Activated naive CD8-positive, alpha-beta T cell treated with anti-CD3 and anti-CD28 coated beads for 36 hours (primary cell): ENCODE measurements at regions not wholly inside any gene's neighbourhood (a gene's known extent, or its start where the extent isn't known, plus 50 kb on each side); places are given as distances from the start of the nearest gene placed in this dataset.
"Not testable (repeated sequence)": the region's sequence is repeated elsewhere in the genome, so short reads cannot be mapped to it uniquely, and the experiment has no call there.

Experiments used
- DNase-seq: peaks from one replicate; pipeline ENCODE4 v3.0.0; 2021
- H3K27ac Mint-ChIP-seq: one replicate; pipeline ENCODE4 v1.8.0; 2022; ENCODE audit warnings: mild to moderate bottlenecking, moderate library complexity, mixed read lengths
- H3K27me3 Mint-ChIP-seq: one replicate; pipeline ENCODE4 v1.8.0; 2022; ENCODE audit warnings: mild to moderate bottlenecking, mixed read lengths
- H3K36me3 Mint-ChIP-seq: one replicate; pipeline ENCODE4 v1.8.0; 2021; ENCODE audit warnings: mild to moderate bottlenecking, mixed read lengths
- H3K4me1 Mint-ChIP-seq: one replicate; pipeline ENCODE4 v1.8.0; 2021; ENCODE audit warnings: mixed read lengths
- H3K4me3 Mint-ChIP-seq: one replicate; pipeline ENCODE4 v1.8.0; 2022; ENCODE audit warnings: mild to moderate bottlenecking, moderate library complexity, mixed read lengths
- H3K9me3 Mint-ChIP-seq: one replicate; pipeline ENCODE4 v1.8.0; 2022; ENCODE audit warnings: mixed read lengths

- H3K4me1 Mint-ChIP-seq, result no peaks in the 10 kb centered on the region
- H3K27me3 Mint-ChIP-seq, result peaks cover 21% of the 10 kb centered on the region
- no peaks in the 10 kb centered on the region for H3K36me3 Mint-ChIP-seq
- no peaks in the 10 kb centered on the region for H3K9me3 Mint-ChIP-seq
- DNase-seq, result no peak
- no peak overlapping the region for H3K27ac Mint-ChIP-seq
- no peak overlapping the region for H3K4me3 Mint-ChIP-seq
Measured at GRCh38 chr10:80771285-80771684, 233.6 kb downstream of the SH2D4B start.

- Mint-ChIP-seq H3K36me3 (no peaks in the 10 kb centered on the region), H3K9me3 (no peaks in the 10 kb centered on the region), H3K27me3 (peaks cover 18% of the 10 kb centered on the region), H3K4me1 (no peaks in the 10 kb centered on the region), H3K4me3 (no peak overlapping the region), H3K27ac (no peak overlapping the region)
- no peak for DNase-seq
Measured at GRCh38 chr10:80771902-80772555, 234.3 kb downstream of the SH2D4B start.

- DNase-seq, result no peak
- Mint-ChIP-seq H3K9me3 (no peaks in the 10 kb centered on the region), H3K27ac (no peak overlapping the region), H3K4me3 (no peak overlapping the region), H3K36me3 (no peaks in the 10 kb centered on the region), H3K4me1 (no peaks in the 10 kb centered on the region), H3K27me3 (peaks cover 17% of the 10 kb centered on the region)
Measured at GRCh38 chr10:80772596-80772995, 234.9 kb downstream of the SH2D4B start.

DNA sequence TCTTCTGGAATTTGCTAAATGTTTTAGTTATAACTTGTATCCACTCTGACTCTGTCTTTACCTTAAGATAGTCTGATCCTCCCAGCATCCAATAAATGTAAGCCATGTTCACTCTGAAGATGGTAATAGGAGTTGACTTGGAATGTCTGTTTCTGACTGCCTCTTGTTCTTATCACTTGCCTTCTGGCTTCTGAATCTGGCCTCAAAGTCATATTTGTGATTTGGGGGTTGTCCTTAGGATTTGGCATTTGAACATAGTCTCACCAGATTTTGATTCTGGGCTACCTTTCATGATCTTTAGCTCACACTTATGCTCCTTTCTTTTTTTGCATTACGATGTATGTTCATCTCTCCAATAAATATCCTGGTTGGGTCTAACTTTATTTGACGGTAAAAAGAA is 247.0 kb downstream of the SH2D4B start:
- no peak overlapping the region for H3K27ac Mint-ChIP-seq

DNA sequence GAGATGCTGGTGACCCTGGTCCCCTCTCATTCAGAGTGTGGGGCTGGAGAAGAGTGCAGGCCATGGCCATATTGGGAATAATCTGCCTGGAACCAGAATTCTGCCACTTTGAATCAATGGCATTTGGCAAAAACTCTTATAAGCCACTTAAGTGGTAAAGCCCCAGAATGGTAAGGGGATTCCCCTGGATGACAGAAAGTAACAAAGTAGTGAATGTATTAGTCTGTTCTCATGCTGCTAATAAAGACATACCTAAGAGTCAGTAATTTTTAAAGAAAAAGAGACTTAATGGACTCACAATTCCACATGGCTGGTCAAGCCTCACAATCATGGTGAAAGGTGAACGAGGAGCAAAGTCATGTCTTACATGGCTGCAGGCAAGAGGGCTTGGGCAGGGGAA is 248.6 kb downstream of the SH2D4B start:
- DNase-seq, result no peak
- Mint-ChIP-seq H3K9me3 (no peaks in the 10 kb centered on the region), H3K4me3 (no peak overlapping the region), H3K4me1 (peaks cover 2% of the 10 kb centered on the region), H3K36me3 (no peaks in the 10 kb centered on the region), H3K27me3 (peaks cover 17% of the 10 kb centered on the region), H3K27ac (no peak overlapping the region)

More for the DNA sequence above, 247.0 kb downstream of the SH2D4B start:
- Mint-ChIP-seq H3K4me3 (no peak overlapping the region), H3K9me3 (no peaks in the 10 kb centered on the region), H3K4me1 (peaks cover 2% of the 10 kb centered on the region), H3K27me3 (peaks cover 17% of the 10 kb centered on the region), H3K36me3 (no peaks in the 10 kb centered on the region)
- no peak for DNase-seq

DNA sequence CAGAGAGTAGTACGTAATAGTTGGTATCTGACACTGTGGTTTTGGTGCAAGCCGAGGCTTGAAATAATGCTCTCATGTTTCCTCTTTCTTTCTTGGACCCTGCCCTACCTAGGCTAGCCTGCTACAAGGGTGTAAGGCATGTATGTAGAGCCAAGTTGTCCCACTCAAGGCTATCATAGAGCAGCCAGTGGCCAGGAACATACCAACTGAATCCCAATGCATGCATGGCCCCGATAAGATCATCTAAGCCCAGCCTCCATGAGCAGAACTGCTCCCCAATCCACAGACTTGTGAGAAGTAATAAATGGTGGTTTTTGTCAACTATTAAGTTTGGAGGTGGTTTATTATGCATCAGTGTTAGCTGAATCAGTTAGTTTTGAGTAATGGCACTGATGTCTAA is 250.2 kb downstream of the SH2D4B start:
- Mint-ChIP-seq H3K27me3 (peaks cover 9% of the 10 kb centered on the region), H3K27ac (no peak overlapping the region), H3K4me3 (no peak overlapping the region), H3K9me3 (no peaks in the 10 kb centered on the region), H3K36me3 (no peaks in the 10 kb centered on the region), H3K4me1 (peaks cover 2% of the 10 kb centered on the region)
- no peak for DNase-seq

DNA sequence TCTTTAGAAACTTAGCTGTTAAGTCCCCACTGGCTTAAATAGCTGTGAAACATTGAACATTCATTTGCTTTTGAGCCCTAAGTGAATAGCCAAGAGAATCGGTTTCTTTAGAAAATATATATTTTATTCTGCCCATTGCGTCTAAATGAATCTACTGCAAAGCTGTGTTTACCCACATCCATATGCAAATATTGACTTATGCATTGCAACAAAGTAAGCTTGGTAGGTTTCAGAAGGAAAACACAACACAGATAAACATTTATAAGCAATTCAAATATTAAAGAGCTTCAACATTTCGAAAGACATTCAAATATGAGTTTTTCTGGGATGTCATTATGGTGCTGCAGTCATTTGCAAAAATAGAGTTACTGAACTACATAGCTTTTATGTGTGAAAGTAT is 257.3 kb downstream of the SH2D4B start:
- no peak overlapping the region for H3K4me3 Mint-ChIP-seq

DNA sequence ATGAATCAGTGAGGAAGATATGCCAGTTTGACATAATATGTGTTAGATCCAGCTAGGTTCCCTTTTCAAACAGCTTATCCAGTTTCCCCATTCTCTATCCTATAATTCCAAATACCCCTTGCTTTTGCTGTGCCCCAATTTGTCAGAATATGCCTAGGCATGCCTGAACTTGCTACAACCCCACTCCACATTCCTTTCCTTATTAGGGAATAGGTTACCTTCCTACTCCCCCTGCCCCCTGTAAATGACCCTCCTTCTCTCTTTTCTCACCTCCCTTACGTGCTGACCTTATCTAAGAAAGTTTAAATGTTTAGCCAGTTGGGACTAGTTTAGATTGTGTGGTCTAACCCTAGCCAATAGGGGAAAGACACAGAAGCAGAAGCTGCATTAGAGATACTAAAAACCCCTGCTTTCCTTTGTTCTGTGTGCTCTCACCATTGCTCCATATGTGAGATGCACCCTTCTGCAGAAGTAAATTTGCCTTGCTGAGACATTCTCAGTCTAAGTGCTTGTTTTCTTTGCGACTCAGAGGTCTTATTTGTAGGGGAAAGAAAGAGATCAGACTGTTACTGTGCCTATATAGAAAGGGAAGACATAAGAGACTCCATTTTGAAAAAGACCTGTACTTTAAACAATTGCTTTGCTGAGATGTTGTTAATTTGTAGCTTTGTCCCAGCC is 267.8 kb downstream of the SH2D4B start:
- H3K9me3 Mint-ChIP-seq, result peaks cover 6% of the 10 kb centered on the region
- no peaks in the 10 kb centered on the region for H3K36me3 Mint-ChIP-seq
- no peak overlapping the region for H3K27ac Mint-ChIP-seq
- no peak for DNase-seq
- no peaks in the 10 kb centered on the region for H3K27me3 Mint-ChIP-seq
- H3K4me3 Mint-ChIP-seq, result no peak overlapping the region
- no peaks in the 10 kb centered on the region for H3K4me1 Mint-ChIP-seq

More for the DNA sequence above, 257.3 kb downstream of the SH2D4B start:
- no peaks in the 10 kb centered on the region for H3K4me1 Mint-ChIP-seq
- H3K27me3 Mint-ChIP-seq, result peaks cover 4% of the 10 kb centered on the region
- no peaks in the 10 kb centered on the region for H3K9me3 Mint-ChIP-seq
- H3K27ac Mint-ChIP-seq, result no peak overlapping the region
- DNase-seq, result no peak
- no peaks in the 10 kb centered on the region for H3K36me3 Mint-ChIP-seq

GRCh38 chr10:80814147-80814652 is 276.5 kb downstream of the SH2D4B start:
- Mint-ChIP-seq H3K4me3 (no peak overlapping the region), H3K36me3 (no peaks in the 10 kb centered on the region), H3K9me3 (no peaks in the 10 kb centered on the region), H3K27ac (no peak overlapping the region), H3K4me1 (no peaks in the 10 kb centered on the region), H3K27me3 (peaks cover 5% of the 10 kb centered on the region)
- DNase-seq, result no peak

DNA sequence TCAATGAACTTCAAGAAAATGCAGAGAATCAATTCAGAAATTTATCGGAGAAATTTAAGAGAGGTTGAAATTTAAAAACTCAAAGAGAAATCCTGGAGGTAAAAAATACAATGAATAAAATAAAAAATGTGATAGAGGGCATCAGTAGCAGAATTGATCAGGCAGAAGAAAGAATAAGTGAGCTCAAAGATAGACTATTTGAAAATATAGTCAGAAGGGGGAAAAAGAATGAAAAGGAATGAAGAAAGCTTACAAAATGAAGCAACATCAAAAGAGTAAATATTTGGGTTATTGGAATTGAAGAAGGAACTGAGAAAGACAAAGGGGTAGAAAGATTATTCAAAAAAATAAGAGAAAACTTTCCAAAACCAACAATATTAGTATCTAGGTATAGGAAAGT is 291.4 kb downstream of the SH2D4B start:
- Mint-ChIP-seq H3K4me3 (no peak overlapping the region), H3K4me1 (no peaks in the 10 kb centered on the region), H3K9me3 (peaks cover 23% of the 10 kb centered on the region), H3K36me3 (no peaks in the 10 kb centered on the region), H3K27ac (no peak overlapping the region), H3K27me3 (no peaks in the 10 kb centered on the region)
- no peak for DNase-seq

GRCh38 chr10:80829562-80829961 is 291.9 kb downstream of the SH2D4B start:
- no peaks in the 10 kb centered on the region for H3K4me1 Mint-ChIP-seq
- no peak for DNase-seq
- peaks cover 23% of the 10 kb centered on the region for H3K9me3 Mint-ChIP-seq
- no peaks in the 10 kb centered on the region for H3K36me3 Mint-ChIP-seq
- H3K4me3 Mint-ChIP-seq, result no peak overlapping the region
- no peak overlapping the region for H3K27ac Mint-ChIP-seq
- no peaks in the 10 kb centered on the region for H3K27me3 Mint-ChIP-seq

DNA sequence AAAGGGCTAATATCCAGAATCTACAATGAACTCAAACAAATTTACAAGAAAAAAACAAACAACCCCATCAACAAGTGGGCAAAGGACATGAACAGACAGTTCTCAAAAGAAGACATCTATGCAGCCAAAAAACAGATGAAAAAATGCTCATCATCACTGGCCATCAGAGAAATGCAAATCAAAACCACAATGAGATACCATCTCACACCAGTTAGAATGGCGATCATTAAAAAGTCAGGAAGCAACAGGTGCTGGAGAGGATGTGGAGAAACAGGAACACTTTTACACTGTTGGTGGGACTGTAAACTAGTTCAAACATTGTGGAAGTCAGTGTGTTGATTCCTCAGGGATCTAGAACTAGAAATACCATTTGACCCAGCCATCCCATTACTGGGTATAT is 295.0 kb downstream of the SH2D4B start:
- H3K36me3 Mint-ChIP-seq, H3K4me3 Mint-ChIP-seq, H3K27me3 Mint-ChIP-seq, H3K4me1 Mint-ChIP-seq, H3K27ac Mint-ChIP-seq, DNase-seq: not testable (repeated sequence)
- peaks cover 36% of the 10 kb centered on the region for H3K9me3 Mint-ChIP-seq

GRCh38 chr10:80855348-80855971 is 317.8 kb downstream of the SH2D4B start:
- Mint-ChIP-seq H3K4me3 (no peak overlapping the region), H3K4me1 (no peaks in the 10 kb centered on the region), H3K36me3 (no peaks in the 10 kb centered on the region), H3K9me3 (no peaks in the 10 kb centered on the region), H3K27me3 (peaks cover 4% of the 10 kb centered on the region), H3K27ac (no peak overlapping the region)
- DNase-seq, result no peak

- Mint-ChIP-seq H3K27ac (no peak overlapping the region), H3K9me3 (no peaks in the 10 kb centered on the region), H3K27me3 (peaks cover 4% of the 10 kb centered on the region), H3K4me3 (no peak overlapping the region), H3K4me1 (no peaks in the 10 kb centered on the region), H3K36me3 (no peaks in the 10 kb centered on the region)
- DNase-seq, result no peak
Measured at GRCh38 chr10:80856186-80856585, 318.5 kb downstream of the SH2D4B start.

DNA sequence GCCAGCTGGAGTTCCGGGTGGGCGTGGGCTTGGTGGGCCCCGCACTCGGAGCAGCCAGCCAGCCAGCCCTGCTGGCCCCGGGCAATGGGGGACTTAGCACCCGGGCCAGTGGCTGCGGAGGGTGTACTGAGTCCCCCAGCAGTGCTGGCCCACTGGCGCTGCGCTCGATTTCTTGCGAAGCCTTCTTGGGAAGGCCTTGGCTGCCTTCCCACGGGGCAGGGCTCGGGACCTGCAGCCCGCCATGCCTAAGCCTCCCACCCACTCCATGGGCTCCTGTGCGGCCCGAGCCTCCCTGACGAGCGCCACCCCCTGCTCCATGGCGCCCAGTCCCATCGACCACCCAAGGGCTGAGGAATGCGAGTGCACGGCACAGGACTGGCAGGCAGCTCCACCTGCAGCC is 321.6 kb downstream of the SH2D4B start:
- not testable (repeated sequence) for H3K36me3 Mint-ChIP-seq, H3K9me3 Mint-ChIP-seq, H3K4me3 Mint-ChIP-seq, H3K4me1 Mint-ChIP-seq, DNase-seq, H3K27me3 Mint-ChIP-seq, H3K27ac Mint-ChIP-seq

DNA sequence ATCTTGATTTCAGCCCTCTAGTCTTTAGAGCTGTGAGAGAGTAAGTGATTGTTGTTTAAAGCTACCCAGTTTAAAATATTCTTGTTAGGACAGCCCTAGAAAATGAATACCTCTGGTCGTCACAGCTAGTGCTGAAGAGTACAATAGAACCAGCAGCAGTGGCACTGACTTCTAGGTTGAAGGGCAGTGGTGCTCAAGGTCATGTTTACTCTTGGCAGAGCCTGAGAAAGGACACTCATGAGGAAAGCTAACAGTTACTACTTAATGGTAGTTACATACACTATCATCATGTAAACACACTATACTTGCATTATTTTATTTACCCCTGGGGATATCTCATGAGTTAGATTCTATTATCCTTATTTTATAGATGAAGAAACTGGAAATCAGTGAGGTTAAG is 323.0 kb downstream of the SH2D4B start:
- Mint-ChIP-seq H3K9me3 (no peaks in the 10 kb centered on the region), H3K27me3 (no peaks in the 10 kb centered on the region), H3K4me1 (no peaks in the 10 kb centered on the region), H3K4me3 (no peak overlapping the region), H3K27ac (no peak overlapping the region), H3K36me3 (no peaks in the 10 kb centered on the region)
- no peak for DNase-seq
